HepG2 (cell line): ENCODE measurements at regions not wholly inside any gene's neighbourhood (a gene's known extent, or its start where the extent isn't known, plus 50 kb on each side); places are given as distances from the start of the nearest gene placed in this dataset.

Source experiments
- ATAC-seq: fragments of 200-7000 bp; cut with Tn5 transposase; 3 replicates; pipeline ENCODE4 v1.9.1; 2020; ENCODE audit warnings: mild to moderate bottlenecking, moderate library complexity
- BruUV-seq: library from RNA; stranded (reverse); fragments of 400-500 nt; replicated peaks from 2 replicates; lab custom pipeline; 2021; lab: Mats Ljungman, UMichigan
- CTCF ChIA-PET: fragments of 300-600 bp; formaldehyde crosslinking; extraction: SDS; loops from one replicate; lab custom pipeline; 2021; ENCODE audit warnings: low total read pairs, inconsistent platforms, low intra/inter-chr PET ratio; lab: Yijun Ruan, JAX
- POLR2A ChIA-PET: fragments of 350-600 bp; sonication (Branson Sonifier 250); formaldehyde crosslinking; loops from one replicate; lab custom pipeline; 2020; ENCODE audit warnings: antibody characterized with exemption, inconsistent platforms; lab: Yijun Ruan, JAX
- DNase-seq: peaks from one replicate; pipeline ENCODE4 v3.0.0-alpha.2; 2015; ENCODE audit warnings: low spot score
- FAIRE-seq: peaks from 3 replicates; lab custom pipeline; 2011; peaks lifted over from hg19 to GRCh38; lab: Jason Lieb, UNC
- H2AFZ ChIP-seq: one replicate; pipeline ENCODE4 v1.6.1; 2011; ENCODE audit warnings: low read length, inconsistent platforms
- H3K27ac ChIP-seq: fragments of 300-600 bp; 3 replicates; pipeline ENCODE4 v1.8.0; 2011; ENCODE audit warnings: mixed run types, mild to moderate bottlenecking, mixed read lengths, low read length, inconsistent platforms; ENCODE audit not compliant: insufficient read depth; ENCODE audit errors: extremely low read length
- H3K27me3 ChIP-seq, 2 experiments: fragments of 200-600 bp in 1 of 2; 2 replicates in 1 of 2; 3 replicates in 1 of 2; pipeline versions ENCODE4 v1.6.0 to v1.8.0; 2011; ENCODE audit warnings: low read length in 2 of 2, mild to moderate bottlenecking in 2 of 2, moderate library complexity in 2 of 2, inconsistent platforms in 1 of 2; ENCODE audit not compliant: insufficient read depth in 2 of 2, control insufficient read depth in 1 of 2
- H3K36me3 ChIP-seq, 2 experiments: fragments of 200-600 bp in 1 of 2; replicated peaks in 1 of 2; 2 replicates in 1 of 2; 3 replicates in 1 of 2; pipeline versions ENCODE4 v1.5.1 to v1.8.0; 2011; ENCODE audit warnings: low read length in 2 of 2, inconsistent platforms in 1 of 2; ENCODE audit not compliant: insufficient read depth in 2 of 2, control insufficient read depth in 1 of 2
- H3K4me1 ChIP-seq: 2 replicates; pipeline ENCODE4 v1.5.1; 2012; ENCODE audit warnings: low read length, inconsistent platforms; ENCODE audit not compliant: insufficient read depth
- H3K4me2 ChIP-seq: 2 replicates; pipeline ENCODE4 v1.6.0; 2011; ENCODE audit warnings: low read depth, low read length, inconsistent platforms
- H3K4me3 ChIP-seq, 3 experiments: fragments of 200-600 bp in 1 of 3; sonication (generic), shearing (Covaris generic) in 1 of 3; replicated peaks in 1 of 3; 2 replicates each; pipeline ENCODE4 v1.5.1; 2011 to 2016; ENCODE audit warnings: low read length in 3 of 3, inconsistent platforms in 2 of 3, low read depth in 2 of 3, mild to moderate bottlenecking in 2 of 3, control low read depth in 1 of 3, mixed read lengths in 1 of 3; ENCODE audit not compliant: insufficient read depth in 1 of 3
- H3K79me2 ChIP-seq: one replicate; pipeline ENCODE4 v1.6.1; 2011; ENCODE audit warnings: low read length, inconsistent platforms; ENCODE audit not compliant: insufficient read depth
- H3K9ac ChIP-seq: 2 replicates; pipeline ENCODE4 v1.6.0; 2011; ENCODE audit warnings: mild to moderate bottlenecking, low read depth, low read length, inconsistent platforms; ENCODE audit not compliant: insufficient read depth
- H3K9me3 ChIP-seq: 2 replicates; pipeline ENCODE4 v1.5.1; 2012; ENCODE audit warnings: mild to moderate bottlenecking, low read length
- H4K20me1 ChIP-seq: 2 replicates; pipeline ENCODE4 v1.6.0; 2011; ENCODE audit warnings: inconsistent platforms, mild to moderate bottlenecking, low read length, moderate library complexity; ENCODE audit not compliant: insufficient read depth
- CENPX ChIP-seq: sonication (generic); formaldehyde crosslinking; IDR thresholded peaks from 2 replicates; pipeline ENCODE4 v1.9.0; 2021; ENCODE audit warnings: mild to moderate bottlenecking, missing genetic modification reagents, moderate library complexity
- DMAP1 ChIP-seq: IDR thresholded peaks from 2 replicates; pipeline ENCODE4 v1.6.1; 2016
- RELA ChIP-seq: sonication (generic); formaldehyde crosslinking; IDR thresholded peaks from 2 replicates; pipeline ENCODE4 v1.4.0; 2020; ENCODE audit warnings: missing genetic modification reagents
- SP2 ChIP-seq: sonication (generic); formaldehyde crosslinking; IDR thresholded peaks from 2 replicates; pipeline ENCODE4 v1.5.1; 2020; ENCODE audit warnings: mild to moderate bottlenecking, missing genetic modification reagents
- ZBTB8A ChIP-seq: sonication (generic); formaldehyde crosslinking; IDR thresholded peaks from 2 replicates; pipeline ENCODE4 v1.4.0; 2020; ENCODE audit warnings: mild to moderate bottlenecking, low read depth, missing genetic modification reagents, borderline replicate concordance
- ZSCAN20 ChIP-seq: sonication (generic); formaldehyde crosslinking; IDR thresholded peaks from 2 replicates; pipeline ENCODE4 v1.4.0; 2020; ENCODE audit warnings: missing genetic modification reagents, mild to moderate bottlenecking, borderline replicate concordance
- in situ Hi-C: cut with HindIII; loops from 2 replicates; pipeline ENCODE4 v1.10.0; 2017; ENCODE audit warnings: low pct_unique_long_range_greater_than_20kb; ENCODE audit not compliant: extremely low pct_ligation_motif_present
- intact Hi-C: fragments of 100-400 bp; cut with micrococcal nuclease; formaldehyde crosslinking; loops from one replicate; pipeline ENCODE4 v1.10.0; 2022; ENCODE audit not compliant: unreplicated experiment
- TF ChIP-seq, protein P1 (sequence below): sonication (generic); formaldehyde crosslinking; IDR thresholded peaks from 2 replicates; pipeline ENCODE4 v1.9.0; 2021; ENCODE audit warnings: missing genetic modification reagents, borderline replicate concordance
- TF ChIP-seq, protein P2 (sequence below): IDR thresholded peaks from 2 replicates; pipeline ENCODE4 v1.6.1; 2016
- TF ChIP-seq, protein P3 (sequence below): sonication (generic); formaldehyde crosslinking; IDR thresholded peaks from 2 replicates; pipeline ENCODE4 v1.4.0; 2020; ENCODE audit warnings: low read depth, mild to moderate bottlenecking, missing genetic modification reagents
- TF ChIP-seq, protein P4 (sequence below): sonication (generic); formaldehyde crosslinking; IDR thresholded peaks from 2 replicates; pipeline ENCODE4 v1.8.0; 2022; ENCODE audit warnings: missing genetic modification reagents, mild to moderate bottlenecking, inconsistent platforms, borderline replicate concordance

DNA sequence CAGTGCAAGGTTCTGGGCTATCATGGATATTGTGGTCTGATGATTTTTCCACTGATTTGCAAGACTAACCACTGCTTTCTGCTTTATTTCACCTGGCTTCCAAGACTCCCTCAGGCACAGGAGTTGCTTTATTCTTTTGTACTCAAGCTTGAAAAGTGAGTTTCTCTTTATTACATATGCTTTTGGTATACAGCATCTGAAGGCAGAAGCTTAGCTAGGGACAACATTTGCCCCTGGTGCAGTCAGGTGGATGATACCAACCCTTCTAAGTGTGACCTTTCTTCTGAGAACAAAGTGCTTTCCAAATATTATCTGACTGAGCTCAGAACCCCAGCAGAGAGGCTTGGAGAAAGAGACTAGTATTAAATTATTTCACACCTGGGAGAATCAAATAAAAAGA lies 94.0 kb upstream of the PHACTR1 start:
- intact Hi-C loops (no loop called here), in situ Hi-C loops (loop anchor here (25.0 kb wide), 1 partner anchor 960 kb away; no protein-coding TSS in a partner anchor)
- no peaks in the 10 kb centered on the region for H3K79me2 ChIP-seq
- ChIA-PET CTCF (no interaction called here), POLR2A (no interaction called here)
- no peak overlapping the region for H3K4me3 ChIP-seq
- DNase-seq (no peak), FAIRE-seq (no peak), ATAC-seq (no peak)
- H3K27me3 ChIP-seq: peaks cover 0 to 6% of the 10 kb centered on the region in 2 experiments; a peak in 1 of 5 replicates
- no peaks in the 10 kb centered on the region for H3K36me3 ChIP-seq
- no peak overlapping the region for H3K27ac ChIP-seq
- H4K20me1 ChIP-seq: no peaks in the 10 kb centered on the region
- H3K4me2 ChIP-seq: no peak overlapping the region
- no peaks in the 10 kb centered on the region for H3K9me3 ChIP-seq
- H3K9ac ChIP-seq: no peak overlapping the region
- TF ChIP-seq ZSCAN20 (CRISPR knock-in tag) (no peak), ZBTB8A (CRISPR knock-in tag) (no peak), DMAP1 (CRISPR knock-in tag) (no peak), RELA (CRISPR knock-in tag) (no peak), CENPX (no peak), SP2 (CRISPR knock-in tag) (no peak)
- TF ChIP-seq, protein P1, sequence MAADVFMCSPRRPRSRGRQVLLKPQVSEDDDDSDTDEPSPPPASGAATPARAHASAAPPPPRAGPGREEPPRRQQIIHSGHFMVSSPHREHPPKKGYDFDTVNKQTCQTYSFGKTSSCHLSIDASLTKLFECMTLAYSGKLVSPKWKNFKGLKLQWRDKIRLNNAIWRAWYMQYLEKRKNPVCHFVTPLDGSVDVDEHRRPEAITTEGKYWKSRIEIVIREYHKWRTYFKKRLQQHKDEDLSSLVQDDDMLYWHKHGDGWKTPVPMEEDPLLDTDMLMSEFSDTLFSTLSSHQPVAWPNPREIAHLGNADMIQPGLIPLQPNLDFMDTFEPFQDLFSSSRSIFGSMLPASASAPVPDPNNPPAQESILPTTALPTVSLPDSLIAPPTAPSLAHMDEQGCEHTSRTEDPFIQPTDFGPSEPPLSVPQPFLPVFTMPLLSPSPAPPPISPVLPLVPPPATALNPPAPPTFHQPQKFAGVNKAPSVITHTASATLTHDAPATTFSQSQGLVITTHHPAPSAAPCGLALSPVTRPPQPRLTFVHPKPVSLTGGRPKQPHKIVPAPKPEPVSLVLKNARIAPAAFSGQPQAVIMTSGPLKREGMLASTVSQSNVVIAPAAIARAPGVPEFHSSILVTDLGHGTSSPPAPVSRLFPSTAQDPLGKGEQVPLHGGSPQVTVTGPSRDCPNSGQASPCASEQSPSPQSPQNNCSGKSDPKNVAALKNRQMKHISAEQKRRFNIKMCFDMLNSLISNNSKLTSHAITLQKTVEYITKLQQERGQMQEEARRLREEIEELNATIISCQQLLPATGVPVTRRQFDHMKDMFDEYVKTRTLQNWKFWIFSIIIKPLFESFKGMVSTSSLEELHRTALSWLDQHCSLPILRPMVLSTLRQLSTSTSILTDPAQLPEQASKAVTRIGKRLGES: no peak
- TF ChIP-seq, protein P2, sequence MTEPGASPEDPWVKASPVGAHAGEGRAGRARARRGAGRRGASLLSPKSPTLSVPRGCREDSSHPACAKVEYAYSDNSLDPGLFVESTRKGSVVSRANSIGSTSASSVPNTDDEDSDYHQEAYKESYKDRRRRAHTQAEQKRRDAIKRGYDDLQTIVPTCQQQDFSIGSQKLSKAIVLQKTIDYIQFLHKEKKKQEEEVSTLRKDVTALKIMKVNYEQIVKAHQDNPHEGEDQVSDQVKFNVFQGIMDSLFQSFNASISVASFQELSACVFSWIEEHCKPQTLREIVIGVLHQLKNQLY: no peak
- TF ChIP-seq, protein P3, sequence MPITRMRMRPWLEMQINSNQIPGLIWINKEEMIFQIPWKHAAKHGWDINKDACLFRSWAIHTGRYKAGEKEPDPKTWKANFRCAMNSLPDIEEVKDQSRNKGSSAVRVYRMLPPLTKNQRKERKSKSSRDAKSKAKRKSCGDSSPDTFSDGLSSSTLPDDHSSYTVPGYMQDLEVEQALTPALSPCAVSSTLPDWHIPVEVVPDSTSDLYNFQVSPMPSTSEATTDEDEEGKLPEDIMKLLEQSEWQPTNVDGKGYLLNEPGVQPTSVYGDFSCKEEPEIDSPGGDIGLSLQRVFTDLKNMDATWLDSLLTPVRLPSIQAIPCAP (CRISPR knock-in tag): no peak
- TF ChIP-seq, protein P4, sequence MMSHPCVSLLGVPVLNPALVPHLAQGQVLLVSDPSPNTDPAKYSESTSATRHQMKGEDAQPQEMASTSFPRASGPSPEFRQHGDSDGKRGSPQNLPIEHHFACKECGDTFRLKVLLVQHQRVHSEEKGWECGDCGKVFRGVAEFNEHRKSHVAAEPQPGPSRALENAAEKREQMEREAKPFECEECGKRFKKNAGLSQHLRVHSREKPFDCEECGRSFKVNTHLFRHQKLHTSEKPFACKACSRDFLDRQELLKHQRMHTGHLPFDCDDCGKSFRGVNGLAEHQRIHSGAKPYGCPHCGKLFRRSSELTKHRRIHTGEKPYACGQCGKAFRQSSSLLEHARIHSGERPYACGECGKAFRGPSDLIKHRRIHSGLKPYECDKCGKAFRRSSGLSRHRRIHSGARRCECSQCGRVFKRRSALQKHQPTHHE (CRISPR knock-in tag): no peak
- no peak overlapping the region for H2AFZ ChIP-seq
- H3K4me1 ChIP-seq: no peaks in the 10 kb centered on the region
- BruUV-seq: no TSS peak
